ENCODE measurements at regions not wholly inside any gene's neighbourhood (a gene's known extent, or its start where the extent isn't known, plus 50 kb on each side); places are given as distances from the start of the nearest gene placed in this dataset.
"Not testable (repeated sequence)": the region's sequence is repeated elsewhere in the genome, so short reads cannot be mapped to it uniquely, and the experiment has no call there.

- not testable (repeated sequence) for DNase-seq
Observed at GRCh38 chr5:34329611-34330108, 286.6 kb upstream of the C1QTNF3 start.

GRCh38 chr5:34331928-34332454, 289.0 kb upstream of the C1QTNF3 start:
- not testable (repeated sequence) for DNase-seq

- DNase-seq, result not testable (repeated sequence)
Observed at GRCh38 chr5:34339408-34340001, 296.5 kb upstream of the C1QTNF3 start.

GRCh38 chr5:34354440-34354839, 301.7 kb upstream of the RAI14 start:
- DNase-seq, result not testable (repeated sequence)

- DNase-seq, result not testable (repeated sequence)
Observed at GRCh38 chr5:34371417-34371816, 284.7 kb upstream of the RAI14 start.

- not testable (repeated sequence) for DNase-seq
Observed at GRCh38 chr5:34371817-34372216, 284.3 kb upstream of the RAI14 start.

- DNase-seq, result not testable (repeated sequence)
Observed at GRCh38 chr5:34372739-34373138, 283.4 kb upstream of the RAI14 start.

GRCh38 chr5:34377651-34378050, 278.5 kb upstream of the RAI14 start:
- not testable (repeated sequence) for DNase-seq

GRCh38 chr5:34378498-34378897, 277.6 kb upstream of the RAI14 start:
- not testable (repeated sequence) for DNase-seq

GRCh38 chr5:34388754-34389153, 267.4 kb upstream of the RAI14 start:
- not testable (repeated sequence) for DNase-seq

GRCh38 chr5:34409373-34409772, 246.8 kb upstream of the RAI14 start:
- no peak for DNase-seq

- no peak for DNase-seq
Observed at GRCh38 chr5:34410411-34411139, 245.6 kb upstream of the RAI14 start.

GRCh38 chr5:34411470-34412346, 244.4 kb upstream of the RAI14 start:
- DNase-seq, result no peak

GRCh38 chr5:34412736-34413135, 243.4 kb upstream of the RAI14 start:
- DNase-seq, result no peak

GRCh38 chr5:34415559-34416198, 240.4 kb upstream of the RAI14 start:
- DNase-seq, result no peak

GRCh38 chr5:34416501-34417008, 239.6 kb upstream of the RAI14 start:
- no peak for DNase-seq

- not testable (repeated sequence) for DNase-seq
Observed at GRCh38 chr5:34420191-34420590, 235.9 kb upstream of the RAI14 start.

GRCh38 chr5:34436761-34437501, 219.2 kb upstream of the RAI14 start:
- DNase-seq, result no peak

GRCh38 chr5:34439601-34440000, 216.5 kb upstream of the RAI14 start:
- DNase-seq, result no peak

GRCh38 chr5:34441767-34442166, 214.4 kb upstream of the RAI14 start:
- DNase-seq, result not testable (repeated sequence)

- no peak for DNase-seq
Observed at GRCh38 chr5:34447424-34447823, 208.7 kb upstream of the RAI14 start.

GRCh38 chr5:34449639-34450038, 206.5 kb upstream of the RAI14 start:
- no peak for DNase-seq
